Stimulated activated CD8-positive, alpha-beta memory T cell treated with anti-CD3 and anti-CD28 coated beads, Interleukin-15, amount 100 ng/mL, for 4 hours (primary cell): ENCODE measurements at regions not wholly inside any gene's neighbourhood (a gene's known extent, or its start where the extent isn't known, plus 50 kb on each side); places are given as distances from the start of the nearest gene placed in this dataset.

Experiments used
- DNase-seq, 2 donors: peaks; one replicate each; pipeline ENCODE4 v3.0.0-alpha.2; 2020; ENCODE audit warnings: low read depth in 2 of 2

GRCh38 chr12:24143928-24144327 lies 194.5 kb upstream of the SOX5 start:
- no peak for DNase-seq

- DNase-seq, result no peak
Observed at GRCh38 chr12:24139035-24139434, 189.6 kb upstream of the SOX5 start.

GRCh38 chr12:24138041-24138440 lies 188.6 kb upstream of the SOX5 start:
- no peak for DNase-seq

- DNase-seq, result no peak
Observed at GRCh38 chr12:24135158-24135850, 185.8 kb upstream of the SOX5 start.

DNA sequence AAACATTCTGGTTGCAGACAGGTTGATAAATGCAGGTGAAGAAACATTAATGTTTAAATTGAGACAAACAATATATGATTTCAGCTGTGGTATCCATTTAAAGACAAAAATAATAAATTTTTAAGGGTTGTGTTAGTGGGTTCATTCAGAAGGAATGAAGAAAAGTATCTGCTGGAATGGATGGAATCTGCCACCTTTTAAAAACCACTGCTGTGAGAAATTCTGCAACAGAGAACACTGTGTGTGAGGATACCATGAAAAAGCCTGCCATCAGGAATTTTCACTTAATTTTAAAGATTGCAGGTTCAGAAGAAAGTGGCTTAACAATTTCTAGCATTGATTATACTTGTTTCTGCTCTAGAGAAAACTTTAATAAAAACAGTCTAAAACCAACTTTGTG lies 184.6 kb upstream of the SOX5 start:
- DNase-seq, result no peak

DNA sequence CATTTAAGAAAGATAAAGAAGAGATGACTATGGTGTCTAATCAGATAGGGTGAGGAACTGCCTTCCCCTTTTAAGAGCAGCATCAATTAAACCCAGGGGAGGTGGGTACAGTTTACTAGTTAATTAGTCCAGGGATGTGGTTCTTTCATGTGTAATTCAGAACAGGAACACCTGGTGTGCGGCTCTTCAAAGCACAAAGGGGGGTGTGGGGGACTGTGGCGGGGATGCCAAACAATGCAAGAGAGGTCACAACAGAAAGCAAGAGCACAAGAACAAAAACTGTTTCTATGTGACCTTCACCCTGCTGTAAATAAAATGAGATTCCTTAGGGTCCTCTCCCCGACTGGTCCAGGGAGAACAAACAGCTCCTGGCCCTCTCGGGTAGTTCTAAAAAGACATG lies 183.9 kb upstream of the SOX5 start:
- no peak for DNase-seq

DNA sequence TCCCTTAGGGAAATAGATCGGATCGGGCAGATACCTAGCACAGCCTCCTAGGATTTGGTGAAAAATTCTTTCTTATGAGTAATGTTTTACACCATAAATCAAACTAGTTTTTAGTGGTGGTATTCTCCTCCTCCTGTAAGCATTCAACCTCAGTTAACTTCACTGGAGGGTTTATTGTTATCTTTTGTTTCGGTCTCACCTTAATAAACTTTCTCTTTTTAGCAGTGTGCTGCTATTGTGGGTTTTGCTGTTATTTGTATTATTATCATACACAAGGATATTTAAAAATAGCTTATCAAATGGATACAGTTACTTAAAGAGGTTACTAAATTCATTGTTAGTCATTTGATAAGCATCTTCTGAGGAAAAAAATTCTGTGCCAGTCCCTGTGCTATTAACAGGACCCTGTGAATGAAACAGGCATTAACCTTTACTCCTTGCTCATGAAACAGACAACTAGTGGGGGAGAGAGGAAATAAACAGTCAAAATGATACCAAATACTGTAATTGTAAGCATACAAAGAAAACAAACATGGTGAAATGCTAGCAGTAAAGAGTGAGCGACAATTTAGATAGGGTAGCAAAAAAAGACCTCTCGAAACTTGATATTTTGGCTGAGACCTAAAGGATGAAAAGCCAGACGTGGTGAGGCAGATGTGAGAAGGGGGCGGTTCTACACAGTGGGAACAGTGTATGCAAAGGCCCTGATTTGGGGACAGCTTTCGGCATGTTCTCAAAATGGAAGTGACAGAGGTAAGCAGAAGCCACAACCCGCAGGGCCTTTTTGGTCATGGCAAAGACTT lies 178.7 kb upstream of the SOX5 start:
- DNase-seq, result no peak

DNA sequence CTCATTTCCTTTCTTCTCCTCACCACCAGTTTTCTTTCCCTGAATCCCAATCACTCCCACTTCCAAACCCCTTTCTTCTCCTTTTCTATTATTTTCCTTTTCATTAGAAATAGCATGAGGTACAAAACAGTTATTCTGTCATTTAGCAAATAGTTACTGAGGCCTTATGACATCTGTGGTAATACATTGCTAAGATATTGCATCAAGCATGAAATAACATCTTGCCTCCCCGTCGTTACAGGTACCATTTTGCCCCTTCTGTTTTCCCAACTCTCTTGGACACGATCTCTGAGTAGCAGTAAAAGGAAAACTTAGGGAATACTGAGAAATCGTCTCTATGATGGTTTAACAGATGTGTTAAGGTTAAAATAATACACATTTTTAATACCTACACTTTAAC lies 175.8 kb upstream of the SOX5 start:
- no peak for DNase-seq

DNA sequence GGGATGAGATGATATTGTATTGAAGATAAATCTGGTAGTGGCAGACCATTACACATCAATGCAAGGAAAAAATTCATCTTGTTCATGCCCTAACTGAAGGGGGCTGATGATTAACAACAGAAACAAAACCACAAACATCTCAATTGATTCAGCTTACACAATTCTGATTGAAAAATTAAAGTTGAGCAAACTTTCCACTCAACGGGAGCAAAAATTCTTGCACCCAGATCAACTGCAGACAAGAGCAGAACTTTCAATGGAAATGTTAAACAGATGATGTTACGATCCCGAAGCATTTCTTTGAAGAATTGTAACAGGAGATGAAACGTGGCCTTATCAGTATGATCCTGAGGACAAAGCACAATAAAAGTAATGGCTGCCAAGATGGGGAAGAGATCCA lies 172.4 kb upstream of the SOX5 start:
- DNase-seq, result no peak

- DNase-seq, result no peak
Observed at GRCh38 chr12:24118668-24119067, 169.2 kb upstream of the SOX5 start.

- no peak for DNase-seq
Observed at GRCh38 chr12:24116548-24116947, 167.1 kb upstream of the SOX5 start.

GRCh38 chr12:24113701-24114100 lies 164.2 kb upstream of the SOX5 start:
- DNase-seq, result no peak

DNA sequence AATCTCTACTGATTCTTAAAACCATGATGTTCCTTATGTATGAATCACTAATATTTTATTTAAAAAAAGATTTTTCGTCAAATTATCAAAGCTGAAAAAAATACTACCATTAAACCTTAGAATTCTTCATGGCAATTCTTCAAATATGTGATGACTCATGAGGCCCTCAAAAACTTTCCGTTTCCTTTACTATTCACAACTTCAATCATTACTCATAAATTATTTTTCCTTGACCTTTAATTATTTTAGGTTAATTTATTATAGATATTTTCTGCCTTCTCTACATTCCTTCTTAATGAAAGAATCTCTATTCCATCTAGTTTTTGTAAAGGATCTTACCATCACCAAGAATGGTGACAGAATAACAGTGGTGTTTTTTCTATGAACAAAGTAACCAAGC lies 162.1 kb upstream of the SOX5 start:
- DNase-seq, result no peak

- no peak for DNase-seq
Observed at GRCh38 chr12:24111086-24111485, 161.6 kb upstream of the SOX5 start.

- DNase-seq, result no peak
Observed at GRCh38 chr12:24109381-24110039, 160.0 kb upstream of the SOX5 start.

- DNase-seq, result no peak
Observed at GRCh38 chr12:24102676-24103075, 153.2 kb upstream of the SOX5 start.

DNA sequence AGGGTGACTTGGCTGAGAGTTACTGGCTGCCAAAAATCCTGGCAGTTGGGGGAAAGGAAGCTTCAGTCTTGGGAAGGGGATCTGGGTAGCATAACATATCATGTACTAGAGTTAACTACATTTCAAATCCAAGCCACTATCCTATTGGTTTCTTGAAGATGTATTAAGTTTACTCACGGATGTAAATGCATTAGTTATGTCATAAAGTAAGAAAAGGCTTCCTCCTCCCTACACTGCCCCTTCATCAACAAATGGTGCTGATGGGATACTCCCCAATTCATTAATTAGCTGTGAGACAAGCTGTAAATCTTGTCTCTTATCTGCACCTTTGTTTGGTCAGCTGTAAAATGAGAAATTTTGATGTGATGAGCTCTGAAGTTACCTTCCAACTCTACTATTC lies 150.1 kb upstream of the SOX5 start:
- no peak for DNase-seq

GRCh38 chr12:24095245-24095644 lies 145.8 kb upstream of the SOX5 start:
- no peak for DNase-seq

DNA sequence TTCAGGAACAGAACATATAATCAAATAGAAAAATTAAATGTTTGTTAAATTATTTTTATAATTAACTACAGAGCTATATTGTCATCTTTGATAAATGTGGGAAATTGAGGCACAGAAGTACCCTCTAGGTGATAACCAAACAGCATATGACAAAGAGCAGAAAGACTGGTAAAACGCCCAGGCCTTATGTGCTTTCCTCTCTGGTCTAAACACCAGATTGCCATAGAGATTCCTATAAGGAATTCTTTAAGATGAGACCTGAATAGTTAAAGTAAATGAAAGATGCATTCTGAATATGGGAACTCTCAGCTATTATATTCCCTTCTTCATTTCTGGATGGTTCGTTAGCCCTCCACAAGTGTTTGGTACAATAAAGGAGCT lies 140.0 kb upstream of the SOX5 start:
- no peak for DNase-seq

GRCh38 chr12:24088751-24089509 lies 139.5 kb upstream of the SOX5 start:
- DNase-seq, result no peak

DNA sequence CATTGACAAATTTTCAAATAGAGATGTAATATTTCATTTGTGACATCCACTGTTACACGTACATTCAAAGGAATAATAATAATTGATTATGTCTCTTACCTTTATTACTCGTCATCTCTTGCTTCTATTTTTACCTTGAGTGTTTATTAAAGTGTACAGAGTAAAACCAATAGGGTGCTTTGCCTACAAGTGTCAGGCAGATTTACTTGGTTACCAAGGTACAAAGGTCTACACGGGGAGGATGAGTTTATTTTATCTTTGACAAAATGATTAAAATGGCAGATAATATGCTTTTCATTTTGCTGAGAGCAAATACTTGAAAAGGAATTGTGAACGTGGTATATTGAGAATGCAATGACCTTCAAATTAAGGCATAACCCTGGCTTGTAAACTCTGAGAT lies 137.8 kb upstream of the SOX5 start:
- DNase-seq, result no peak

DNA sequence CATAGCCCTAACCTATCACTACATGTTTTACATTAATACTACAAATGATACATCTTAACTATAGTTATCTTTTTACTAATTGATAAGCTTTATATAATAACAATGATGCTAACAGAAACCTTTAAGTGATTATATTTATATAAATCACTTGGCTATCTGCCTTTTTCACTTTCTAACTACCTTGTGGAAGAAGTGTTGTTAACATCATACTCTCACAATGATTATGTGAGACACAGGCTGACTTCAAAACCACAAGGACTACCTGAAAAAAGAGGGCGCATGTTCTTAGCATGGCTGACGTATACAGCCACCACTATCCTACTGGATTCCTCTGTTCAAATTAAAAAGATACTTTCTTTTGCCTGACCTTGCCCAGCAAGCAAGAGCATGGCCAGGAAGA lies 135.3 kb upstream of the SOX5 start:
- no peak for DNase-seq
